ENCODE measurements at regions not wholly inside any gene's neighbourhood (a gene's known extent, or its start where the extent isn't known, plus 50 kb on each side); places are given as distances from the start of the nearest gene placed in this dataset.

DNA sequence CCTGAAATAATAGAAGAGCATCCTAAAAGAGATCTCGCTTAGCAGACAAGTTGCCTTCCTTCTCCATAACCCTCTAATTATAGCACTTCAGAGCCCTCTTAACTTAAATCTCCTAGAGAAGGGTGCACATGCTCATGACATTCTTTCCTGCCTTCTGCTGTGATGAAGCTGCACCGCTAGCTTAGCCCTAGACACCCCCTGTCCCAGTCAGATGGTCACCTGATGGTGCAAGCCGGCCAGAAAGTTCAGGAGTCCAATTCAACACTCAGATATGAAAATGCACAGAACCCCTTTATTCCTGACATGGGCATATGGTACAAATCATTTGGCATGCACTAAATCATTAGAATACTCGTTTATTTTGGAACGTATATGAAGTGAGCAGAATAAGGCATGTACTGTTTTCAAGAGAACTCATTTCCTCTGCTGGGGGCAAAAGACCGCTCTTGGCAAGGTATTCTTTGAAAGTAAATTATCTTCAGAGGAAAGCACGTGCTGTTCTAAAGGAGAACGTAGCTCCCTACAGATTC, 420.4 kb upstream of the PROK2 start:
- no peaks in the 10 kb centered on the region for H3K36me3 ChIP-seq (replicated peaks in 1 of 2; ENCODE audit: control insufficient read depth in 2 of 2, insufficient read depth in 2 of 2, low read length in 2 of 2)
- no peak overlapping the region for H3K27ac ChIP-seq (replicated peaks; ENCODE audit: low read length)
- no peak overlapping the region for H3K18ac ChIP-seq (ENCODE audit: low read length)
- H2BK15ac ChIP-seq (ENCODE audit: low read length): no peak overlapping the region
- H3K9ac ChIP-seq (ENCODE audit: low read depth, low read length, poor library complexity): no peak overlapping the region
- no peak overlapping the region for H4K8ac ChIP-seq (ENCODE audit: low read depth, low read length)
- no peak overlapping the region for H3K4me3 ChIP-seq (ENCODE audit: low read length in 2 of 2)
- H3K27me3 ChIP-seq (ENCODE audit: control insufficient read depth in 3 of 3, insufficient read depth in 3 of 3, low read depth in 1 of 3, low read length in 3 of 3): no peaks in the 10 kb centered on the region
- no peaks in the 10 kb centered on the region for H3K79me1 ChIP-seq (ENCODE audit: low read depth, low read length)
- H2BK120ac ChIP-seq (ENCODE audit: low read depth, low read length): no peak overlapping the region
- no peak overlapping the region for H3K4ac ChIP-seq (ENCODE audit: low read length)
- no CpG with 5 or more reads among the region's 8 CpGs for WGBS, 2 donors (ENCODE audit: extremely low coverage in 2 of 2, insufficient read length in 2 of 2, insufficient replicate concordance in 1 of 2)
- no peak overlapping the region for H2BK5ac ChIP-seq (ENCODE audit: low read length)
- H3K23ac ChIP-seq (ENCODE audit: low read depth, low read length, poor library complexity): no peak overlapping the region
- peaks cover 0 to 1% of the 10 kb centered on the region in 2 donors for H3K4me1 ChIP-seq (ENCODE audit: control insufficient read depth in 2 of 2, insufficient read depth in 1 of 2, low read depth in 1 of 2, low read length in 2 of 2)
- H2AFZ ChIP-seq (ENCODE audit: low read length): no peak overlapping the region
- no peak for DNase-seq (ENCODE audit: low spot score)
- no peak overlapping the region for H3K14ac ChIP-seq (ENCODE audit: low read length)
- H4K91ac ChIP-seq (ENCODE audit: low read depth, low read length, poor library complexity): no peak overlapping the region
- H2BK12ac ChIP-seq (ENCODE audit: low read length): no peak overlapping the region
- H3K9me3 ChIP-seq (replicated peaks in 1 of 2; ENCODE audit: control insufficient read depth in 2 of 2, insufficient read depth in 1 of 2, low read depth in 1 of 2, low read length in 2 of 2): no peaks in the 10 kb centered on the region
- no peak overlapping the region for H2AK5ac ChIP-seq (ENCODE audit: low read depth, low read length)
- no peak overlapping the region for H3K4me2 ChIP-seq (ENCODE audit: insufficient read depth, low read length, poor library complexity, severe bottlenecking)

DNA sequence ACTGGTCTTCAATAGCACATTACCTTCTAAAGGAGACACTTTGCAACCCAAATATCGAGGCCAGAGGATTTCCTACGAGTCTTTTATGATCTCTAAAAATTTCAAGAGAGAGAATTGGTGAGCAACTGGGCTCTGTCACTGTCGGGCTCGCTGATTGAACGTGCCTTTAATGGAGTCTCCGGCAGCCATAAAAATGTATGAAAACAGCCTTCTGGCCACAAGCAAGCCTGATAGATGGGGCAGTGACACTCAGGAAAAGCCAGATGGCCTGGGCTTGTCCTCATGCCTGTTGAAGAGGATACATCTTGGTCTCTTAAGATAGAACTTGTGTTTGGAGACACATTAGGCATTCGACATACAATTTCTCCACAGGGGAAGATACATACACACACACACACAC, 419.5 kb upstream of the PROK2 start:
- Histone ChIP-seq H3K23ac (ENCODE audit: low read depth, low read length, poor library complexity) (no peak overlapping the region), H2AFZ (ENCODE audit: low read length) (no peak overlapping the region), H3K18ac (ENCODE audit: low read length) (no peak overlapping the region), H3K27ac (replicated peaks; ENCODE audit: low read length) (no peak overlapping the region), H2BK120ac (ENCODE audit: low read depth, low read length) (no peak overlapping the region), H4K8ac (ENCODE audit: low read depth, low read length) (no peak overlapping the region), H3K9ac (ENCODE audit: low read depth, low read length, poor library complexity) (no peak overlapping the region), H2BK15ac (ENCODE audit: low read length) (no peak overlapping the region), H3K4ac (ENCODE audit: low read length) (no peak overlapping the region), H3K4me3 (ENCODE audit: low read length in 2 of 2) (no peak overlapping the region), H2AK5ac (ENCODE audit: low read depth, low read length) (no peak overlapping the region), H2BK12ac (ENCODE audit: low read length) (no peak overlapping the region), H2BK5ac (ENCODE audit: low read length) (no peak overlapping the region), H3K4me2 (ENCODE audit: insufficient read depth, low read length, poor library complexity, severe bottlenecking) (no peak overlapping the region), H3K27me3 (ENCODE audit: control insufficient read depth in 3 of 3, insufficient read depth in 3 of 3, low read depth in 1 of 3, low read length in 3 of 3) (no peaks in the 10 kb centered on the region), H3K36me3 (replicated peaks in 1 of 2; ENCODE audit: control insufficient read depth in 2 of 2, insufficient read depth in 2 of 2, low read length in 2 of 2) (no peaks in the 10 kb centered on the region), H3K14ac (ENCODE audit: low read length) (no peak overlapping the region), H4K91ac (ENCODE audit: low read depth, low read length, poor library complexity) (no peak overlapping the region), H3K4me1 (ENCODE audit: control insufficient read depth in 2 of 2, insufficient read depth in 1 of 2, low read depth in 1 of 2, low read length in 2 of 2) (no peaks in the 10 kb centered on the region), H3K9me3 (replicated peaks in 1 of 2; ENCODE audit: control insufficient read depth in 2 of 2, insufficient read depth in 1 of 2, low read depth in 1 of 2, low read length in 2 of 2) (no peaks in the 10 kb centered on the region), H3K79me1 (ENCODE audit: low read depth, low read length) (no peaks in the 10 kb centered on the region)
- no CpG with 5 or more reads among the region's 7 CpGs for WGBS, 2 donors (ENCODE audit: extremely low coverage in 2 of 2, insufficient read length in 2 of 2, insufficient replicate concordance in 1 of 2)
- no peak for DNase-seq (ENCODE audit: low spot score)

DNA sequence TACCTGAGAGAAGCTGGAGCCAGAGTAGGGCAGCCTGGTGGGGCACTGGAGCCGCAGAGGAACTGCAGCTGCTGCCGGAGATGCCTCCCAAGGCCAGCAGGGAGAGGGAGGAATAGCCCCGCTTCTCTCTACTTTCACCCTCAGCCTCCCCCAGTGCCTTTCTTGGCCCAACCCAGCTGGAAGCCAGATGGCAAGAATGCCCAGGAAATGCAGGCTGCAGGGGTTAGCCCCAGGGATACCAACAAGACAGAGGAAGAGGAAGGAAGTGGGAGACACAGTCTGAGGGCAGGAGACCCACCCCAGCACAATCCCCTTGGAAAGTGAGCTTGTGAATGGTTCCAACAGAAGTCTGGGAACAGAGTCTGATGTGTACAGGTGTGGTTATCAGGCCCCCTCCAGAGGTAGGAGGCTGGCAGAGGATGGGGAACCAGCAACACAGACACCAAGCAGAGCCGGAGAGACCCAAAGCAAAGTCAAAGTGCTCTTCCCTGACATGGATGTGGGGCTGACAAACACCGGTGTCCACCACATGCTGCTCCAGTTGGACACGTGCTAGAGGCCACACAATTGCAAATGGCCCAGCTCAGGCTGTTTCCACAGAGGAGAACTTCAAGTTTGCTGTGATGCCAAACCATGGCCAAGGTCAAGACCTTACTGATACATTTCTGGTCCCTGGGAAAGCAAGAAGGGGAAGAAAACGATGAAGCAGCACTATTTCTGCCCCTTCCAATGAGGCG, 418.8 kb upstream of the PROK2 start:
- H2BK5ac ChIP-seq (ENCODE audit: low read length): no peak overlapping the region
- H2BK12ac ChIP-seq (ENCODE audit: low read length): no peak overlapping the region
- H4K8ac ChIP-seq (ENCODE audit: low read depth, low read length): no peak overlapping the region
- H3K79me1 ChIP-seq (ENCODE audit: low read depth, low read length): no peaks in the 10 kb centered on the region
- no peak overlapping the region for H2BK15ac ChIP-seq (ENCODE audit: low read length)
- no peak overlapping the region for H3K4ac ChIP-seq (ENCODE audit: low read length)
- no peak overlapping the region for H3K9ac ChIP-seq (ENCODE audit: low read depth, low read length, poor library complexity)
- no peak overlapping the region for H2BK120ac ChIP-seq (ENCODE audit: low read depth, low read length)
- no peak for DNase-seq (ENCODE audit: low spot score)
- no peak overlapping the region for H2AK5ac ChIP-seq (ENCODE audit: low read depth, low read length)
- H3K27me3 ChIP-seq (ENCODE audit: control insufficient read depth in 3 of 3, insufficient read depth in 3 of 3, low read depth in 1 of 3, low read length in 3 of 3): no peaks in the 10 kb centered on the region
- no peak overlapping the region for H2AFZ ChIP-seq (ENCODE audit: low read length)
- H3K14ac ChIP-seq (ENCODE audit: low read length): no peak overlapping the region
- H3K4me2 ChIP-seq (ENCODE audit: insufficient read depth, low read length, poor library complexity, severe bottlenecking): no peak overlapping the region
- no peak overlapping the region for H3K27ac ChIP-seq (replicated peaks; ENCODE audit: low read length)
- H3K18ac ChIP-seq (ENCODE audit: low read length): no peak overlapping the region
- no peaks in the 10 kb centered on the region for H3K4me1 ChIP-seq (ENCODE audit: control insufficient read depth in 2 of 2, insufficient read depth in 1 of 2, low read depth in 1 of 2, low read length in 2 of 2)
- H4K91ac ChIP-seq (ENCODE audit: low read depth, low read length, poor library complexity): no peak overlapping the region
- H3K36me3 ChIP-seq (replicated peaks in 1 of 2; ENCODE audit: control insufficient read depth in 2 of 2, insufficient read depth in 2 of 2, low read length in 2 of 2): no peaks in the 10 kb centered on the region
- H3K4me3 ChIP-seq (ENCODE audit: low read length in 2 of 2): no peak overlapping the region
- H3K23ac ChIP-seq (ENCODE audit: low read depth, low read length, poor library complexity): no peak overlapping the region
- H3K9me3 ChIP-seq (replicated peaks in 1 of 2; ENCODE audit: control insufficient read depth in 2 of 2, insufficient read depth in 1 of 2, low read depth in 1 of 2, low read length in 2 of 2): no peaks in the 10 kb centered on the region
- no CpG with 5 or more reads among the region's 8 CpGs for WGBS, 2 donors (ENCODE audit: extremely low coverage in 2 of 2, insufficient read length in 2 of 2, insufficient replicate concordance in 1 of 2)

DNA sequence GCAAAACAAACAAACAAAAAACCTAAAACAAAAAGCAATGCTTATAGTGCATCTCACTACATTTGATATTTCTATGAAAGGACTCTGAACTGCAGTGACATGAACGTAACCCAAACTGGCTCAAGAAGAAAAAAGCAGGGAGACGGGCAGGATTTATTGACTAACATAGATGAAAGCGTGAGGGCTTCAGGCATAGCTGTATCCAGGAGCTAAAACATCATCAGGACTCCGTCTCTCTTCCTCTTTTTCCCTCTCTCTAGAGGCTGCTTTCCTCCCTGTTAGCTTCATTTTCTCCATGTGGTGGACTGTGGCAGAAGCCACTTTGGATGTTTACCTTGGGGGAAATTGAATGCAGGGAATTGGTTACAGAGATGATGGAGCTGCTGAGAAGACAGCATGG, 418.2 kb upstream of the PROK2 start:
- Histone ChIP-seq H2AFZ (ENCODE audit: low read length) (no peak overlapping the region), H3K4me2 (ENCODE audit: insufficient read depth, low read length, poor library complexity, severe bottlenecking) (no peak overlapping the region), H3K27me3 (ENCODE audit: control insufficient read depth in 3 of 3, insufficient read depth in 3 of 3, low read depth in 1 of 3, low read length in 3 of 3) (no peaks in the 10 kb centered on the region), H3K27ac (replicated peaks; ENCODE audit: low read length) (no peak overlapping the region), H3K14ac (ENCODE audit: low read length) (no peak overlapping the region), H2AK5ac (ENCODE audit: low read depth, low read length) (no peak overlapping the region), H3K9ac (ENCODE audit: low read depth, low read length, poor library complexity) (no peak overlapping the region), H4K8ac (ENCODE audit: low read depth, low read length) (no peak overlapping the region), H3K79me1 (ENCODE audit: low read depth, low read length) (no peaks in the 10 kb centered on the region), H3K23ac (ENCODE audit: low read depth, low read length, poor library complexity) (no peak overlapping the region), H3K4me1 (ENCODE audit: control insufficient read depth in 2 of 2, insufficient read depth in 1 of 2, low read depth in 1 of 2, low read length in 2 of 2) (no peaks in the 10 kb centered on the region), H2BK5ac (ENCODE audit: low read length) (no peak overlapping the region), H3K4ac (ENCODE audit: low read length) (no peak overlapping the region), H2BK12ac (ENCODE audit: low read length) (no peak overlapping the region), H3K4me3 (ENCODE audit: low read length in 2 of 2) (no peak overlapping the region), H3K18ac (ENCODE audit: low read length) (no peak overlapping the region), H2BK120ac (ENCODE audit: low read depth, low read length) (no peak overlapping the region), H3K36me3 (replicated peaks in 1 of 2; ENCODE audit: control insufficient read depth in 2 of 2, insufficient read depth in 2 of 2, low read length in 2 of 2) (no peaks in the 10 kb centered on the region), H3K9me3 (replicated peaks in 1 of 2; ENCODE audit: control insufficient read depth in 2 of 2, insufficient read depth in 1 of 2, low read depth in 1 of 2, low read length in 2 of 2) (no peaks in the 10 kb centered on the region), H4K91ac (ENCODE audit: low read depth, low read length, poor library complexity) (no peak overlapping the region), H2BK15ac (ENCODE audit: low read length) (no peak overlapping the region)
- DNase-seq (ENCODE audit: low spot score): no peak
- no CpG with 5 or more reads among the region's 4 CpGs for WGBS, 2 donors (ENCODE audit: extremely low coverage in 2 of 2, insufficient read length in 2 of 2, insufficient replicate concordance in 1 of 2)

Data from neuronal stem cell (in vitro differentiated cells).